ENCODE measurements at regions not wholly inside any gene's neighbourhood (a gene's known extent, or its start where the extent isn't known, plus 50 kb on each side); places are given as distances from the start of the nearest gene placed in this dataset.
"Not testable (repeated sequence)": the region's sequence is repeated elsewhere in the genome, so short reads cannot be mapped to it uniquely, and the experiment has no call there.

DNA sequence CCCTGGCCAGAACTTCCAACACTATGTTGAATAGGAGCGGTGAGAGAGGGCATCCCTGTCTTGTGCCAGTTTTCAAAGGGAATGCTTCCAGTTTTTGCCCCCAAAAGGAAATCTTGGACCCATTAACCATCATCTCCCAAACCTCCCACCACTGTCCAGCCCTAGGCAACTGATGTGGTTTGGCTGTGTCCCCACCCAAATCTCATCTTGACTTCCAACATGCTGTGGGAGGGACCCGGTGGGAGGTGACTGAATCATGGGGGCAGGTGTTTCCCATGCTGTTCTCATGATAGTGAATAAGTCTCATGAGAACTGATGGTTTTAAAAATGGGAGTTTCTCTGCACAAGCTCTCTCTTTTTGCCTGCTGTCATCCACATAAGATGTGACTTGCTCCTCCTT, 119.1 kb upstream of the RMDN2 start:
- DNase-seq (ENCODE audit: low read depth) = not testable (repeated sequence)

DNA sequence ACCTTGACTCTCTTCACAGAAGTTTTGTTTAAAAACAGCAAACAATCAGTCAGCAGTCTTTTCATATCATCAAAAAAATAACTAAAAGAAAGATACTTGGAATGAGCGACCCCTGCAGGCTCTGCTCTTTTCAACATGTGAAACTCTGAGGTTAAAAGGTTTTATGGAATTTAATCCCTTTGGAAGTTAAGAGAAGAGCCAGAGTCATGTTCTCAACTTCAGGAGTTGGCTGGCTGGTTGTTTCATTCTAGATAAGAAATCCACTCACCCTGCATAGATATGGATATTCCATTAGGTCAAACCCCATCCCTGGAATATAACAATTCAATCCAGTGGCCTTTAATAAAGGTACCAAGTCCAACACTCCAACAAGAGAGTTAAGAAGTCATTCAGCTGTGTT, 115.6 kb upstream of the RMDN2 start:
- DNase-seq (ENCODE audit: low read depth) = peak; percentile 84

DNA sequence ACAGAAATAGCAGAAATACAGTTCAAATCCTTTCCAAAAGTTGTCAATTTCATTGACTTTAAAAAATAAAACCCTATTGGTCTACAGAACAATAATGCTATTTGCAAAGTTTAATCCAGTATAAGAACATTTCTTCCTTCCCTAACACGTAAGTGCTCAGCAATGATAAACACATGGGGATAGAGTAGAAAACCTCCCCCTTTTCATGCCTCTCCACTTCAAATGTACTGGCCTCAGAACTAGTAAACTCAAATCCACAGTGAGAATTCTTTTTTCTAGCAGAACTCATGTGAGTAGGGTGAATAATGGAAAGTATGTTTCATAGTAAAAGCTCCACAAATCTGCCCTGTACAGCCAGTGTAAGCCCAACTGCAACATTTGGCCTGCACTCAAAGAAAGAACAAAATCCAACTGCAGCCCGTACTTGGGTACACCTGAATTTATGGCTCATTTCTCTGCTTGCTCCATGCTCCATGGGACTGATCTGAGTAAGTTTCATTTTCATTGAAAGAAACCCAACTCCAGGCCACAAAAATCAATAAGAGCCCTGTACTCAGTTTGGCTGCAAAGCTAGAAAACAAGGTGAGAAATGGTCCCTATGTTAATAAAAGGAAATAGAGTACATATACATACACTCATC, 115.0 kb upstream of the RMDN2 start:
- DNase-seq (ENCODE audit: low read depth) = no peak

DNA sequence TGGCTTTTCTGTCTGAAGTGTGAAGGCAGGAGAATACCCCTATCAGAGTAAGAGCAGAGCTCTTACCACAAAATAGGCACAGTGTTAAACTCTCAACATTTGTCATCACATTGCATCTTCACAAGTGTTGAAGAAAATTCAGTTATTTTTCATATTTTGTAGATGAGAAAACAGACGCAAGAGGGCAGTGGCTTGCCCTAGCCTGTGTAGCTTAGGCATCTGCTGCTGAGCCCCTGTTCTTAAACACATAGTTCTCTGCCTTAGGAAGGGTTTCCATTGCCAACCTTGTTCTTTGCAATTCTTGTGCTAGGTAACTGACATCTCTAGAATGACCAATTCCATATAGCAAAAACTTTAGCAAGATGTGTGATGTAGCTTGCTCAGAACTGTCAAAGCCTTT, 112.7 kb upstream of the RMDN2 start:
- no peak for DNase-seq (ENCODE audit: low read depth)

DNA sequence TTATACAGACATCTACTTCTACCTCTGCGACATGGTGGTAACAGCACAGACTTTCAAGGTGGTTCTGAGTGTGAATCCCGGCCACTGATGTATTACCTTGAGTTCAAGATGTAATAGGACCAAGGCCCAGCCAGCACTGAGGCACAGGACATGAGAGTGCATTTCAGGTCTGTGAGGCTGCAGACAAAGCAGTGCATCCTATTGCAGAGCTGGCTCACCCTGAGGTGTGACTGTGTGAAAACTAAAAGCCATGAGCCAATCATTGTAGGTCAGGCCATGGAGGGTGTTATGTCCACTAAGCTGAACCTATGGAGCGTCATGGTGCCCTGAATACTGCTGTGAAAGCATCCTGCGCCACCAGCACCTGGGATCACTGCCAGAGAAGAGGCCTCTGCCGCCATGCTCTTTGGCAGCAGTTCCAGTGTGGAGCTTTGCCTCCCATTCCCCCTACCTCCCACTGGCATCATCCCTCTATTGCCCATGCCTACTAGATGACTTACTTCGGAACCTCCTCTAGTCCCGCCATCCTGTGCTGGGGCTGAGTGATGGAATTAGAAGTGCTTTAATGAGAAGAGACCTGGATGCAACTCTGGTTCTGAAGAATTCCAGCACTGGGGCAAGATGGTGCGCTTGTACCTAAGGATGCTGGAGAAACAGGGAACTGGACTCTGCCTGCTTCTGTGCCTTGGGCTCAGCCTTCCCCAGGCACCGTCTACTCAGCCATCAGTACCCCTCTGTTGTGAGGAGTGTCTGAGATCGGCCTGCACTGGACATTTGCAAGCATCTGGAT, 112.0 kb upstream of the RMDN2 start:
- no peak for DNase-seq (ENCODE audit: low read depth)

DNA sequence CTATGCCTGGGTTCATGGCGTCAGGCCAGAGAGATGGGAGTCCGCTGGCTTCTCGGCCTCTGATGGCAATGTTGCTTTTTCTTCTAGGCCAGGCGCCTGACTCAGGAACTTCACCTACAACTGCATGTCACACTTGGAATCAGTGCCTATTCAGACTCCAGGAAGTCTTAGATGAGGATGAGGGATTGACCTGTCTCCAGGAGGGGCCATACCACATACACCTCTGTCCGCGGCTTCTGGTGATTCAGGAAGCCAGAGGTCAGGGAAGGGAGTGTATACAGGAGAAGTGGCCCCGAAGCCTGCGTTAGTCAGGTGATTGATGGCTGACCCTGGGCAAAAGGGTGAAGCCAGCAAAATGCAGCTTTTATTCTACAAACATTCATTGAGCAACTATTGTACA, 109.1 kb upstream of the RMDN2 start:
- no peak for DNase-seq (ENCODE audit: low read depth)

DNA sequence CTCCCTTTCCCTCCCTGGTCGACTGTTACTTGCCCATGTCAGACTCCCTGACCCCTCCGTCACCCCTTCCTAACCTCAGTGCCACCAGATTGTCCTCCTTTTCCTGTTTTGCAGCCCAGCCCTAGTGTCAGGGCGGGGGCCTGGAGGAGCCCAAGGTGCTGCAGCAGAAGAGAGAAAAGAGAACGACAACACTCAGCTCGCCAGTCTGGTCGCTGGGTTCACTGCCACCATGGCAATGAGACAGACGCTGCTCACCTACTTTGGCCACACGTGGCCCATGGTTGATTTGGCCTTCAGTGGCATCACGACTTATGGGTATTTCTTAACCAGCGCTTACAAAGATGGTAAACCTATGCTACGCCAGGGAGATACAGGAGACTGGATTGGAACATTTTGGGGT, 108.4 kb upstream of the RMDN2 start:
- no peak for DNase-seq (ENCODE audit: low read depth)

DNA sequence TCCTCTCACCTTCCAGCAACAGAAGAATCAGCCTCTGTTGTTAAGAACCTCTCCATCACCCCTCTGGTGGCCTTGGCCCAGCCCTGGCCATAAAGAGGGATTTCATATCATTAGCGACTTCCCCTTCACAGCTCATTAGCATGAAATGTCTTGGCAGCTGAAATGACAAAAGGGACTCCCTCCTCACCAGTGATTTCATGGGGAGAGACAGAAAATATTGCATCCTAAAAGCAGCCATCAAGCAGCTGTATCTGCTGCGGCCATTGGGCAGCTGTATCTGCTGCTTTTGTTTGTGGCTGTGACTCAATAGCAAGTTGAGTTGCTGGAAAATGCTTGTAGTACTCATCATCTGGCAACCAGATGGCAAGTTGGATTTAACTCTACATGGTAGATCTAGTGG, 105.9 kb upstream of the RMDN2 start:
- peak; percentile 98 for DNase-seq (ENCODE audit: low read depth)

DNA sequence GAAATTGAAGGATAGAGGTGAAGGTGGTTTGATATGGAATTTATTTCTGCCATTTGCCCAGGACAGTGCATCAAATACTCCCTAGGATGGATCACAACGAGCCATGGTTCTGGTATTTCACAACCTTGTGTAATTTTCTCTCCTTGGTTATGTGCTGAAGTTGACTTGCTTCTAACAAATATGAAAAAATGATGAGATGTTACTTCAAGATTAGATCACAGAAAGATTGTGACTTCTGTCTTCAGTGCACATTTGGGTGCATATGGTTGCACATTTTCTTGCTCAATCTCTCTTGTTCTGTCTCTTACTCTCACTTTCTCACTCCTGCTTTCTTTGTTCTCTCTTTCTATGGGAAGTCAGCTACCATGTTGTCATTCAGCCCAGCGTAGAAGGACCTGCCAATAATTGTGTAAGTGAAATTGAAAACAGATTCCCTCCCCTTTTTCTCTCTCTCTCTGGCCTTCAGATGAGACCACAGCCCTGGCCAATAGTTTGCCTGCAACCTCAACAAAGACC, 104.6 kb upstream of the RMDN2 start:
- DNase-seq (ENCODE audit: low read depth) = no peak

DNA sequence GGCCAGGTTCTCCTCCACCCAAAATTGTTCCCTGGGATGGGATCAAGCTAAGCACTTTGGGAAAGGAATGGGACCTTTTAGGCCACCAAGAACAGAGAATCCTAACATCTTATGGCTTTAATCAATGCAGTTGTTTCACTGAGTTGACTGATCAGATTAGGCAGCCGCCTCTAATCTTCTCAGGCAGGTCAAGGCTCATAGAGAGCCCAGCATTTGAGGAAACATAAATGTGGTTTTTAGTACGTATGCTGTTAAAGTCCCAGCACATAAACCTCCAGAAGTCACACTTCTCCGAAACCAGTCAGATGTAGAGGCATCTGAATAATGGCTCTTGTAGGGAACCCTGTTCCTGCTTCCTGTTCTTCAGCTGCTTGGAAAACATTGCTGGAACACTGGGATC, 99.5 kb upstream of the RMDN2 start:
- no peak for DNase-seq (ENCODE audit: low read depth)

DNA sequence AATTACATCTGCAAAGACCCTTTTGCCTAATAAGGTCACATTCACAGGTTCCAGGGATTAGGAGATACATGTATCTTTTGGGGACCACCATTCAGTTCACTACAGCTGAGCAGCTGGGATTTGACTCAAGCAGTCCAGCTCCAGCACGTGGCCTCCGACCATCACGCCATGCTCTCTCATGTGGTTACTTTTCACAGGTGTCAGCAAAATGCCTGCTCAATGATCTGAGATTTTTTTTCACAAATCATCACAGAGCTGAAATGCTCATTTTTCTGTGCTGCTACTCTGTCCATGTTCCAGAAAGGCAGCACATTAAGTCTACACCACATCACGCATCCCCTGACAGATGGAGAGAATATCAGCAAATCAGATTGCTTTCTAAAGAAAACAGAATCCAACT, 98.5 kb upstream of the RMDN2 start:
- no peak for DNase-seq (ENCODE audit: low read depth)

DNA sequence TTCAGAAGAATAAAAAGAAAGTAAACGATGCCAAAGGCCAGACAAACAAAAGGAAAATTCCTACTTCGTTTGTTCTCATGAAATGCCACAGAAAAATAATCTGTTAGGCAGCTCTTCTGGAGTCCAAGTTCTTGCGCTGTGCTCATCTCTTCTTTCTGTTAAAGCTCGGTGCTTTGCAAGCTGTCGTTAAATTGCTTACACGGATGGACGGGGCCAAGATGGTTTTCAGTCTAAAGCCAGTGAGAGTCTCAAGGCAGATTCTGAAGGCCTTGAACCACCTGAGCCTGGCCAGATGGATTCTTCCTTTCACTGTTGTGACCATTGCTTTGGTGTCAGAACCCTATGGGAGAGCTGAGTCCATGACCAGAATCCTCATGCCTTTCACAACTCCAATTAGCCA, 97.6 kb upstream of the RMDN2 start:
- no peak for DNase-seq (ENCODE audit: low read depth)

DNA sequence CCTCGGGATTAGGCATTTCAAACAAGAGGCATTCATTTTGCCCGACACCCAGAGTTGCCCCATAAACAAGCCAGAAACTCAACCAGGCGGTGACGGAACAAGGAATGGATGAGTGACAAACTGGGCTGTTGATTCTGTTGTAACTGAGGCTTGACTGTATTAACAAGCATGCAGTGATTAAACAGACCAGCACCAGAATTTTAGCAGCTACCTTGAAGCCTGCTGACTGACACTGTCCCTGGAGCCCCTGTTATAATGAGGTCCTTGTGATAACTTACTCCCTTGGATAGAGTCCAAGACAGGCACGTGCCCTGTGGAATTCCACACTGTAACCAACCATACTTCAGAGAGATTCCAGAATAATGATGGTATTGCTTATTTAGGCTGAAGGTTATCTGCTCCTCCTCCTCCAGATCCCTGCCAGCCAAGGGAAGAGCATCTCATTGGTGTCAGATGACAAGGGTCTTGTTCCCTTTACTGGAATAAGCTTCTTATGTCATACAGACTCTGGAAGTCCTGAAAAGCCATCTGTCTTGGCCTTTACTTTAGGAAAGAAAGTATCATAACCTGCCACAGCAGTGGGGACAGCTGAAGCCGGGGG, 97.1 kb upstream of the RMDN2 start:
- DNase-seq (ENCODE audit: low read depth) = peak; percentile 89

DNA sequence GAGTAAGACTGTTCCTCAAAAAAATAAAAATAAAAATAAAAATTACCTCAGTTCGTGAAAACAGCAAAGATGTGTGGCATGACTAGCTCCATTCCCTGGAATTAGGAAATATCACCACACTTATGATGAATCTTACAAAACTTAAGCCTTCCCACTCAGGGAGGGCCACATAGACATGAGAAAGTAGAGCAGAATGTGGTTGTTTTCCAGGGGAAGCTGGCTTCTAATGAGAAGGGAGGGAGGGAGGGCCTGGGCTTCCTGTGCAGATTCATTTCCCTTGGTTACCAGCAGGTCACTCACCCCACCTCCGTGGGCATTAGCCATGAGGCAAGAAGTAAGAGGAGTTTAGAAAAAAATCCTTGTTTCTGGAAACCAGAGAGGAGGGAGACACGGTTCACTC, 95.9 kb upstream of the RMDN2 start:
- DNase-seq (ENCODE audit: low read depth) = peak; percentile 97

DNA sequence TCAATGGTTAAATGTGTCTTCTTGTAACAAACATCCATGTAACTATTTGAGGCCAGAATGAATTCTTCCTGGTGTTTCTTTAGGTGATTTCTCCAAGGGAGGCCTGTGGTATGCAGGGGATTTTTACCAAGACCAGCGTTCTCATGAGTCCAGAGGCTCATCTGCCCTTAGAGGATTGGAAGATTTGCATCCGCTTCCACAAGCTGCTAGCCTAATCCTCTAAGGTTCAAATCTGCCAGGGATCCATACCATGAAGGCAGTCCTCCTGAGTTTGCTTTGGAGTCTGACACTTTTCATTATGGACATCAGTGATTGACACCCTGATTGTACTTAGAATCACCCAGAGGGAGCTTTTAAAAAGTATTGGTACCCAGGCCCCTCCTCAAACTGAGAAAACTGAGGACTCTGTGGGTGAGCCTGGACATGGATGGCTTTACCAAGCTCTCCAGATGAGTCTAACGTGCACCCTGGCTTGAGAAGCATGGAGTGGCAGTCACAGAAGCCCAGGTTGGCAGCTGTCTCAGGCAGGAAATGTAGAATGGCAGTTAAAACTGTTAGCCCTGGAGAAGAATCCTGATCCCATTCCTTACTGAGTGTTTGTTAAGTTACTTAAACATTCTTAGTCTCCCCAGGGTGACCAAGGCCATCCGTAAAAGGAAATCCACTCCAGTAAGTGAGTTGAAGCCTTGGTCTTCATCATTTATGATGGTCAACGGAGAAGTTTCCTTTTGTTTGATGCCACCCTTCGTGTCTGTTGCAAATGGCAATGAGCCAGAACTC, 95.3 kb upstream of the RMDN2 start:
- DNase-seq (ENCODE audit: low read depth) = no peak

DNA sequence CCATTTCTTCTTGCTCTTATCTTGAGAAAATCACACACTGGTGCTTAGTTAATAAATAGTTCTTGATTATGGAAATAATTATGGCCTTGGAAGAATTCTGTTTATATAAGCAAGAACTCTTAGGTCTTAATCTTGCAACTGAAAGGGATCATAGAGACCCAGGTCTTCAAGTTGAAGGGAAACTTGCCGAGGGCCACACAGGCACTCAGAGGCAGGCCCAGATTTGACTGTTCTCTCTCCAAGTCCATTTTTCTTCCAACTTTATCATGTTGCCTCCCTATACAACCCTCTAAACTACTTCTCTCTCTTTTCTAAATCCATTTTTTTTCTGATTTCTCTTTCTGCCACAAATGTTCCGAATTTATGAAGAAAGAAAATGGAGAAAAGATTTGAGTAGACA, 94.5 kb upstream of the RMDN2 start:
- no peak for DNase-seq (ENCODE audit: low read depth)

DNA sequence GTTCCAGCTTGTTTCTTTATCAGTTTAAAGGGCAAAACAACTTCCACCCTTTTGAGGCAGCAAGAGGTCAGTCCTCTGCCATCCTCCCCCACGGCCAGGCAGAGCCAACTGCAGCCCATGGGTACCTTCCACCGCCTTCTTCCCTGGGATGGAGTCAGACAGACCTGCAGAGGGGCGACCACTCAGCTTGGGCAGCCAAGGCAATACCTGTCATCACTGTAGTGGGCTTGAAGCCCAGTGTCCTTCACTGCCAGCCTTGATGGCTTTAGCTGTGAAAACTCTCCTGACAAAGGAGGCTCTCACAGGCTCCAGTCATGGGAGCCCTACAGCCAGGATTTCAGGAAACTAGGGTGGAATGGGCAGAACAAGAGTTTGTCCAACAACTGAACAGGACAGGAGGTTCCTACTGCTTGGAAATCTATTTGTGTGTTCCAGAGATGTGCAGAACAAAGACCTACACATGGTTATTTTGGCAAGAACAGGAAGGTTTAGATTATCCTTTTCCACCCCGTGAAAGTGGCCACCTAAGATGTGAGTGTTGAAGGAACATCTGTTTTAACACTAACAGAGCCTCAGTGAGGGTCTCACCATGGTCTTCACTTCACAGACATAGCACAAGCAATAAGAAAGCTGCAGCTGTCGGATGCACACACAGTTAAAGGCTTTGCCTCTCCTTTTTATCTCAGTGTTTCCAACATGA, 93.9 kb upstream of the RMDN2 start:
- no peak for DNase-seq (ENCODE audit: low read depth)

DNA sequence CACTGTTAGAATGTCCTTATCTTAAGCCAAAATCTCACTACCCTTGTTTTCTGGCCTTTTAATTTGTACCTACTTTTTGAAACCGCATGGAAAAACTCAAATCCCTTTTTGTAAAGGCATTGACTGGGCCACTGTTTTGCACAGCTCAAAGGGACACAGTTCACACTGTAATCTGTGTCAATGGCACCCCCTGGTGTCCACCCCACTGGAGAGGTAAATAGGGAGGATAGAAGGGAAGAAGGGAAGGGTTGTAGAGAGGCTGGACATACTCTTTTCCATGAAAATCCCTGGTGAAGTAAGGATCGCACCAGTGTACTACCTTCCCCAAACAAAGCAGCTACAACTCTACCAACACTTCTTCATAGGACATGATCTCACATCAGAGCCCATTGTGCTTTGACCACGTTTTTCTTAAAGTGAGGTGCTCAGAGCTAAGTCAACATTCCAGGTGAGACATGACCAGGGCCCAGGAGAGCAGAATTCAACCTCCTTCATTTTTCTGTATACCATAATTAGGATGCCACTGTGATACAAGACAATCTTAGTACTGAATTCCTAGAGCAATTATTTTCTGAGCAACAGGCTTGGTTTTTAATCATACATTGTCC, 92.4 kb upstream of the RMDN2 start:
- DNase-seq (ENCODE audit: low read depth) = peak; percentile 92

DNA sequence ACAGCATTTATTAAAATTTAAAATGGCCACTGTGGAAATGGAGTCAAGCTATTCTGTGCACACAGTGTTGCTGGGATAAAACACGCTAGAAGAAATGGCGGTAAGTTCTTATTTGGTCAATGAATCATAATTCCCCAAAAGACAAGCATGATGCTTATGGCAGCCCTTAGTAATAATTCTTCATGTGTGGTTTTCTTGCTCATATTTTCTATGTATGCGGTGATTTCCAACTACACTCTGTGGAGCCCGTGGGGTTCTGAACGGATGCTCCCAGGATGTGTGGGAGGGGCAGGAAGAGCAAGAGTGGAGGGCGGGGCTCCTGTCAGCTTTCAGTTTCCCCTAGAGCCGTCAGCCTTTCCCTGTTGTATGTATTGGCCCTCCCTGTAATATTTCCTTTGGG, 91.7 kb upstream of the RMDN2 start:
- peak; percentile 67 for DNase-seq (ENCODE audit: low read depth)

DNA sequence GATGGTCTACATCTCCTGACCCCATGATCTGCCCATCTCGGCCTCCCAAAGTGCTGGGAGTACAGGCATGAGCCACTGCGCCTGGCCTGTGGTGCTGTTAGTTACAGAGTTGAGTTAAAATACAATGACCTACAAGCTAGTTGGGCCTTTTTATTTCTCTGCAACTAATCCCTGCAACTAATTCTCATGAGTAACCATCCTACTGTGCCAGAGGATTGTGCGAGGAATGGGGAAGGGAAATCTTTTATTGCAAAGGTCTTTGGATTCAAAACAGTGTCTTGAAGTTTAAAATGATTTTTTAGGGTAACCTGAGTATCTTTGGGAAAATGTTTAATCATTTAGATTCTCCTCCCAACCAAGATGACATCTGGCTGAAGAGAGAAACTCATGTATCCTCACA, 88.8 kb upstream of the RMDN2 start:
- no peak for DNase-seq (ENCODE audit: low read depth)

DNA sequence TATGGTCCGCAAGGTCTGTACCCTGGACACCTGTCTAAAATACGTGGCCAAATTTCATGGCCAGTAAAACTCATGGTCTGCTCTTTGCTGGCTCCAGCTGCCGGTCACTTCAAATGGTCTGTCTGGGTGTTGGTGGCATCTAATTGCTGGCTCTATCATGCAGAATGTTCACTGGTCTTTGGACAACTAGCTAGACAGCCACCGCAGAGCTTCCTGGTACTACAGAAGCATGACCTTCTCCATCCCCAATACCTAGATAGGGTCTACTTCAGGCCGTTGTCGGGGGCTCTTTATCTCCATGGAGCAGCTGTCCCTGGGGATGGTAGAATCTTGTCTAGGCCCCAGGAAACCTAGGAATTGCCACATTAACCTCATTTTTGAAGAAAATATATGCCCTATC, 88.4 kb upstream of the RMDN2 start:
- DNase-seq (ENCODE audit: low read depth) = no peak
